Hematopoietic multipotent progenitor cell treated with erythropoietin and hydrocortisone succinate and interleukin-3 and kit ligand, for 6 days (in vitro differentiated cells): ENCODE measurements at regions not wholly inside any gene's neighbourhood (a gene's known extent, or its start where the extent isn't known, plus 50 kb on each side); places are given as distances from the start of the nearest gene placed in this dataset.

Experiments
- DNase-seq: peaks from one replicate; pipeline ENCODE4 v3.0.0-alpha.2; 2015

DNA sequence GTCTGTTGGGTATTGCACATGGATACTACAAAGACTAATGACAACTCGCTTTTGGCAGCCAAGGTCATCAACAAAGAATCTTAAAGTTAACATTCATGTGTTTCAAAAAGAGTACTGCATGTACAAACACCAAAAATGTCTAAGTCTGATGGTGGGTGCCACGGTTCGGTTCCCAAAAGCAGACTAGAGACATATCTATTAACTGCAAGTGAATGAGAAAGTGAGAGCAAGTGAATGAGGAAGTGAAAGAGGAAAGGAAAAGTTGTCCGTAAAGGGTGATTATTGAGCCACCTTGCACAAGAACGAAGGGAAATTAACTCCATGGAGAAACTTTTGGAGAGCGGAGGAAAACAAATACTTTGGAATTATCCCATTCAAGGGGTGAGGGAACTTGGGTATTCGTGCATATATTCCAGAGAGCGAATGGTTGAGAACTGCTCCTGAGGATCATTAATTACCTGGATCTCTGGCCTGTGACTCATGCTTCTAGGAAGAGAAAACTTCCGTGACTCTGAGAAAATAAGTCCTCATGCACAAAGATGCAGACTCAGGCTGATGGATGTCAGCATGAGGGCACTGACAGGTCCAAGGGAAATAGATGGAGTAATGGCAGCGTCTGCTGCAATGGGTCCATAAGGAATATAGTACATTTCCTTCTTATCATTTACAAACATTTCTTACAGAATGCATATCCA, 336.5 kb upstream of the TGFBR2 start:
- DNase-seq, result no peak

DNA sequence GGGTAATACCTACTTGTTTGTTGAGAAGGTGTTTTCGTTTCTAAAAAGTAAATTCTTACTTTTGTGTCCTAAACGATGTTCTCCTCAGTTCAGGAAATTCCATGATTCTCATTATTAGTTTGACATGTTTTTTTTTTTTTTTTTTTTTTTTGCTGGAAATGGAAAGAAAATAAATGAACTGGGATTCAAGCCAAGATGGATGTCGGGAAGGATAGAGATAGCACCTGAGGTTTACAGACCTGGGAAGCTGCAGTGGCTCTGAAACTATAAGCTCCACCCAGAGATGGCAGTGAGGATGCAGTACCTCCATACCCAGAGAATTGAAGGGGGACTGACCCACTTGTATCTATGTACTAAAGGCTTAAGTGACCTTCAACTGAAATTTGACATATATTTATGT, 334.6 kb upstream of the TGFBR2 start:
- no peak for DNase-seq

DNA sequence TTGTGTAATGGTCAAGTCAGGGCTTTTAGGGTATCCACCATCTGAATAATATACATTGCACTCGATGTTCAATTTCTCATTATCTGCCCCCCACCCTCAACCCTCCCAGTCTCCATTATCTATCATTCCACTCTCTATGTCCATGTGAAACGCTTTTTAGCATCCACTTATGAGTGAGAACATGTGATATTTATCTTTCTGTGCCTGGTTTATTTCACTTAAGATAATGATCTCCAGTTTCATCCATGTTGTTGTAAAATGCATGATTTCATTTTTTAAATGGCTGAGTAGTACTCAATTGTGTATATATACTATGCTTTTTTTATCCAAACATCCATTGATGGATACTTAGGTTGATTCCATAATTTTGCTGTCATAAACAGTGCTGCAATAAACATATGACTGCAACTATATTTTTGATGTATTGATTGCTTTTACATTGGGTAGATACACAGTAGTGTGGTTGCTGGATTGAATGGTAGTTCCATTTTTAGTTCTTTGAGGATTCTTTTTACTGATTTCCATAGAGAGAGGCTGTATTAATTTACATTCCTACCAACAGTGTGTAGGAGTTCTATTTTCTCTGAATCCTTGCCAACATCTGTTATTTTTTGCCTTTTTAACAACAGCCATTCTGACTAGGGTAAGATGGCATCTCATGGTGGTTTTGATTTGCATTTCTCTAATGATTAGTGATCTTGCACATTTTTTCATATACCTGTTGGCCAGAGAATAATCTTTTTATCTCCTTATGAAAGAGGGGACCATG, 332.9 kb upstream of the TGFBR2 start:
- DNase-seq, result no peak

DNA sequence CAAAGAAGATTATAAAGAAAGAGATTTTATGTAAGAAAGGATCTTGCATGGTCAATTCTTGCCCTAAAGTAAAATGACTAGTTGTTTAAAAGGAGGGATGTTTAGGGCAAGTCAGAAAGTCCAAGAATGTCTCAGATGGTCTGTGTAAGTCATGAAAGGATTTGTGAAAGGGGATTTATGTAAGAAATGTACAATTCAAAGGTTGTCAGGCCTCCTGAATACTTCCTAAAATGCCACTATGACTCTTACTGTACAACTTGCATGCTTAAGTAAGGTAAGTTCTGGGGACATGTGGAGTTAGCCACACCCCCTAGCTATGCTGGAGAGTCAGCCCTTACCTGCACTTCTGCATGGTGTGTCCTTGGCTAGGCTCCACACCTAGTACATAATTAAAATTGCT, 328.9 kb upstream of the TGFBR2 start:
- no peak for DNase-seq

DNA sequence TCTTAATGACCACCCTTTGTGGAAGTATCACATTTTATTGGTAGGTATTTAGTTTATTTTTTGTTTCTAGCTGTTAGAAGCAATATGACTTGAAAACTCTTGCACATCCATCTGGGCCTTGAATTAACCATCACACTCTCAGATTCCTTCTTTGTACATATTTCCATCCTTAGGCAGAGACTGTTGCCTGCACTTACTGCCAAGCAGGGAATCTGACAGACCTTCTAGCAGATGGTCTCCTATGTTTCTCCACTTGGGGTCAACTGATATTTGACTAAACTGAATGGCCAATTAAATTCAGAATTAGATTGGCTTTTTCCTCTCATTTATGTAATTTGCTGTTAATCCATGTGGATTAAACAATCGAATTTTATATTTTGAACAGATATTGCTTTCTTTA, 324.9 kb upstream of the TGFBR2 start:
- DNase-seq, result no peak

DNA sequence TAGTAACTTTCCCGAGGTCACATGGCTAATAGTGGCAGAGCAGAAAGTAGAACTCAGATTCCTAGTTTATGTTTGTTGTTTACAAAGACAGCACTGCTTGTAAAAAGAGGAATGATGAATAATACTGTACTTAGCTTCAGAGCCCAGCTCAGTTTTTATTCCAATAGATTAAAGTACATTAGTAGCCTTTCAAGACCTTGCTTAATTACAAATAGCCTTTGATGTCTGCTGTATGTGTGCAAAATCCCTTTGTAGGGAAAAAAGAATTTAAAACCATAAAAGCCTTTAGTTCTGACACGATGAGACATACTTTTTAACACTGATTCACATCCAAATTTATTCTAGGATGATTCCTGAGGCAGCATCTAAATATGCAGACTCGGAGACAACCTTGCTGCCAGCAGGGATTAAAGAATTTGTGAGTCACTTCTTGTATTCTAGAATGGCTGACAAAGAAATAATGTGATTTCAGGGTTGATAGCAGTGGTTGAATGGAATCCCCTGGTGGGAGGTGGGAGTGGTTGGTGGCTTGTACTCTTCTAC, 324.2 kb upstream of the TGFBR2 start:
- no peak for DNase-seq

DNA sequence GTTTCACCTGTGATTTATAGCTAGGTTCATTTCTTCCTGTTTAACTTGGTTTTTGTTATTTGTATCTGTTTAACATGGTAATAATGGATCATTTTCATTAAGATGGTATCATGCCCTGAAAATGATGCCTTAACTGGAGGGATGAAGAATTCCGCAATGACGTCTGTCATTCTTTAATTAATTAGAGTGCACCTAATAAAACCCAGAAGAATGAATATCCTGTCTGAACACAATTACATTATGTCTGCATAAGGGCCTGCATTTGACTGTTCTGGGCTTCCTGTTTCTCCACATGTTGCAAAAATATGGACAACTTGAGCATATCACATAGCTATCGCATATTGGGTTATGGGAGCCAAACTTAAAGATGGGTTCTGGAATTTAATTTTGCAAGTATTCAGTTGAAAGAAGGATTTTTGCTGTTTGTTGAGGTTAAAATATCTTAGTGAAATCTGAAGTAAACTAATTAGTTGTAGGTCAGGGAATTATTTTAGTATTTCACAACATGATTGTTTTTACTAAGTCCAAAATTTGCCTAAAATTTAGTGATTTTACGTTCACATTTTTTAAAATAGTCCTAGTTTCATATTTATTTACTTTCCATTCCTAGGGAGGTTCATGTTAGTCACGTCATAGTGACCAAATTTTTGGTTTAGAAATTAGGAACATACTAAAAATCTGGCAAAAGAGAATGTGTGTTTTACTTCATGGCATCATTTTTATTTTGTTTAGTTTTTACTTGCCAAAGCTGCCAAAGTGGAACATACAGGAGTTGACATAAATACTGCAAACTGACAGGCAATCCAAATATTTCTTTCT, 321.0 kb upstream of the TGFBR2 start:
- no peak for DNase-seq

DNA sequence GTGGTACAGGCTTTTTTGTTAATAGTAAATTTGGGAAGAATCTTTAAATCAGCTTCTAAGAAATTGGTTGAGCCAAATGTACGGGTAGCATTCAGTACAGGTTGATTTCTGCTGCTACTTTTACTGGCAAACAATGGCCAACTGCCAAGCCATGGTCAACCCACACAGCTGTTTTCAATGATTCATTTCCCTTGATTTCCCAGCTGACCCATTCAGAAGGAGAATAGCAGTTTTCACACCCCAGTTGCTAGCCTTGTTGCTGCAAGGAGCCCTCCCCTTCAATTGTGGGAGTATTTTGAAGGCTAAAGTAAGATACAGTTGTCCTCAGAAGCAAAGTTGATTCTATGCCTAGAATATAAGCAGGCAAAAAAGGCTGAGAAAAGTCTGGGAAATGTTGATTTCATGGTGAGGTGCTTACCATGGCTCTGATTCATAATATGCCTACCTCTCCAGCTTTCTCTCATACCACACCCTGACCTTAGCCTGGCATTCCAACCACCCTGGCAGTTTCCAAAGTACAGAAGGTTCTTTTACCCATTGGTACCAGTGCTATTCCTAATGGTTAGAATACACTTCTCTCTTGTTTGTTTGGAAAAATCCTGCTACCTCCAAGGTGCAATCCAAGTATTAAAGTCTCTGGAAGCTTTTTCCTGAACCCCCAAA, 320.3 kb upstream of the TGFBR2 start:
- DNase-seq, result no peak

DNA sequence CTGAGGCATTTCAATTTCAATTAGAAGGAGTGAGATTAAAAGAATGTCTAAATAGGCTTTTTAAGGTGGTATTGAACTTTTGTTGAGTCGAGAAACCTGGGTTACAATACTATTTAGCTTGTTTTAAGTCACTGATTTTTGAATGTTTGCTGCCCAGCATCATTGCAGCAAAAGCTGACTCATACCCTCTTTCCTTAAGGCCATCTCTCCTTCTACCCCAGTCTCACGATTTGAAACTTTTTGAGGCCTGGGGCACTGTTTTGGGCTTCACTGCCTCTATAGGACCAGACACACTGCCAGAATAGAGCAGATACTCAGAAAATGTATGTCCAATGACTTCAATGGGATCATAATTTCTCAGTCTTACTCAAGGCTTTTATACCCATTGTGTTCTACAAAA, 319.6 kb upstream of the TGFBR2 start:
- no peak for DNase-seq

DNA sequence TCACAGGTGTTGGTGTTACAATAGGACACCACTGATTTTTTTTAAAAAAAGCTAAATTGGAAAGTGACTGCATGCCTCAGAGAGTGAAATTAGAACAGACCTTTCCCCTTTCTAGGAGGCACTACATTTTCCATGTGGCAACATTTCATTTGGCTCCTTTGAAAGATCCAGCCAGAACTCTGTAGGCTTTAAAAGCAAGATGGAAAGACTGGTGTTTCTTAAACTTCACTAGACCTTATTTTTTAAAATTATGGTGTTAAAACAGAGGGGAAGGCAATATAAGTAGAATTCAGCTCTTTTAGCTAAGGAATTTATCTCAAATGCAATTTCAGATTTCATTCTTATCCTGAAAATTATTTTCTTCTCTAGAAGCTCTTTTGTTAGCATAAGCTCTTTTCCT, 317.6 kb upstream of the TGFBR2 start:
- no peak for DNase-seq

DNA sequence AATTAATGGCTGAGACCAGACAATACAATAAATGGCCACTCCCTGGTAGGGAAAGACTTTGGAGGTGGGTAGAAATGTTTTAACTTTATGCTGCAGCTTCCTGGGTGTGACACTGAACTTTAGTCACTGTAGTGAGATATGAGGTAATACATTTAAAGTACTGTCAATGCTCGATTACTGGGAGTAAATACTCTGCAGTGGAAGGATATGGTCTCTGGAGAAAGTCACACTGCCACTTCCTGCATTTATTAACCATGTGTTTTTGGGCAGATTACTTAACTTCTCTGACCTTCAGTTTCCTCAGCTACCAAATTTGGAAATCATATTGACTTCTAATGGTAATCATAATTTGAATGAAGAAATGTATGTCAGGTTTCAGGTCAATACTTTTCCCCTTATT, 317.1 kb upstream of the TGFBR2 start:
- peak; percentile 75 for DNase-seq

DNA sequence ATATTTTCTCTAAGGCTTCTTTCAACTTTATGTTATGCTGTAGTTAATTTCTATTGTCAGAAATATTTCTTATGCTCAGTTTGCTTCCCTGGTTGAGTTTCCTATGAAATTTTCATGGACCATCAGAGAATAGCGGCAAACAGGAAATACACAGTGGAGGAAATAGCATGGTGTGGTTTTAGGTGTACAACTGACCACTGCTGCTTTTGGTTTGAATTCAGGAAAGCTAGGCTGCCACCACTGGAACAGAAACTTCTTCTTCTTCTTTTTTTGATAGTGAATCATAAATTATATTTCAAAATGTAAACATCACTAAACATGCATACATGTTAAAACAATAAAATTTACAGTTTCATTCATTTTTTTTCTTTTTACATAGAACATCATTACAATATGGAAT, 316.6 kb upstream of the TGFBR2 start:
- no peak for DNase-seq

DNA sequence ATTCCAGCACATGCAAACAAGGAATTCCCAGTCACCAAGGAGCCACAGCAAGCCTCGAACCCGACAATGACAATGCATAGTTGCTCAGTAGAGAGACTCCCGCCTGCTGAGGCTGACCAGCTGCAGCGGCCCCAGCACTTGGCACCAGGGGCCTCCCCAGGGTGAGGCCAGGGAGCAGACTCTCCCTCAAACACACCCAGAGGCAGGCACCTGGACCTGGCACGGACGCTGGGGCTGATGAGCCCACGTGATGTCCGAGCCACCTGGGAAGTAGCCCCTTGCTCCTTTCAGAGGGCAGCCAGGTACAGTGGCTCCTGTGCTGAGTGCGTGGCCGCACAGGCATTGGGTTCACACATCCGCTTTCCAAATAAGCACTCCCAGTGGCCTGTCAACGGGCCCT, 315.9 kb upstream of the TGFBR2 start:
- DNase-seq, result no peak

DNA sequence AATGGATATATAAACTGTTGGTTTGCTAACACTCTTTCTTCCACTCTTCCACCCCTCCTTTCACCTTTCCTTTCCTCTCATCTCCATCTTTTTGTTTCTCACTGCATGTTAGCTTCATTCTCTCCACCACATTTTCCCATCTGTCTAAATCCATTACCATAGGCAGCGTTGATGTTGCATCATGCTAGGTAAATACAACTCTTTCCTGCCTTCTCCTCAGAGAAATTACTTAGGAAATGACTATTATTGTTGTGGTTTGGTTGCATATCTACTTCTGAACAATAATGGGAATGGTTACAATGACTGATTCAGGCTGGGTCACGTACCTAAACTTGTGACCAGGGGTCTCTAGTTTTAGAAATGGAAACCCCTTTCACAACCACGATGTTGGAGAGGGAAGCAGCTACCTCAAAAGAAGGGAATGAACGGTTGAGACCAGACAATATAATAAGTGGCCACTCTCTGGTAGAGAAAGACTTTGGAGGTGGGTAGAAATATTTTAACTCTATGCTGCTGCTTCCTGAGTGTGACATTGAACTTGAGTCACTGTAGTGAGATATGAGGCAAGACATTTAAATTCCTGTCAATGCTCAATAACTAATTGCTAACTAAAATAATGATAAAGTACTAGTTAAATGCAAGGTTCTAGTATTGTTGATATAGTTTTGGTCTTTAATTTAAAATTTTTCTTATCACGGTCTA, 314.1 kb upstream of the TGFBR2 start:
- no peak for DNase-seq

DNA sequence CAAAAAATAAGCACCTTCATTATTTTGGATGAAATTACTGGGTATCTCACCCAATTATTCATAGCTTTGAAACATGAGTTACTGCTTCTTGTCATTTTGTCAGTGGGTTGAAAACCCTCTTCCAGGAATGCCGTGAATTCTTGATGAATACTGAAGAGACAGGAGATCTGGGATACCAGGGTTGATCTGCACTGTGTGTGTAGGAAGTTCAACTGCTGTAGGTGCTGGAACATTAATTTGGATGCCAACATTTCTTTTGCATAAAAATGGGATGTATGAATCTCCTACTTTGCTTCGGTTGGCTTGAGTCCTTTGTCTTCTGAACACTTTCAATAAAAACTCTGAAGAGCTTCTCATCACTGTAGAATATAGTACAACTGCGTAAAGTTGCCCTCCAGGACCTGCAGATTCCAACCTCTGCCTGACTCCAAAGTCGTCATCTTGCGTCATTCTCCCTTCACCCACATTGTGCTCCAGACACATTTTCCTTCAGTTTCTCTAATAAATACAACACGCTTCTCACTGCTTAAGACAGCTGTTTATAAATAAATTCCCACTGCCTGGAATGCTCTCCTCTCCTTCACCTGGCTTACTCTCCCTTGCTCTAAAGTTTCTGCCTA, 312.7 kb upstream of the TGFBR2 start:
- no peak for DNase-seq

DNA sequence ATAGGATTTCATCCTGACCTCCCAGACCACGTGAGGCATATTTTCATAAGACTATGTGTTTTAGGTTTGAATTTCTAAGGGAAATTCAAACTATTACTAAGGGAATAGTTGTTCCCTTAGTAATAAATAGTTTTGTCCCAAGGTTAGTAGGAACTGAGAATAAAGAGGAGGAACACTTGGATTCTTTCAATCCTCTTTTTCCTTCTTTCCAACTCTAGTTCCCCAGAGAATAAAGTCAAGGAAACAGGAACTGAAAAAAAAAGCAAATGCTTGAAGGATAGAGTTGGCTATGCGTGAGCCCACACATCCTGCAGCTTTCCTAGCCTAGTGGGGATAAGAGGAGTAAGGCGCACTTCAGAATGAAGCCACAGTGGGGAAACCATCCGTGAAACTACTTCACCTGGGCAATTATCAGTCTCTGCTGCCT, 312.1 kb upstream of the TGFBR2 start:
- no peak for DNase-seq

DNA sequence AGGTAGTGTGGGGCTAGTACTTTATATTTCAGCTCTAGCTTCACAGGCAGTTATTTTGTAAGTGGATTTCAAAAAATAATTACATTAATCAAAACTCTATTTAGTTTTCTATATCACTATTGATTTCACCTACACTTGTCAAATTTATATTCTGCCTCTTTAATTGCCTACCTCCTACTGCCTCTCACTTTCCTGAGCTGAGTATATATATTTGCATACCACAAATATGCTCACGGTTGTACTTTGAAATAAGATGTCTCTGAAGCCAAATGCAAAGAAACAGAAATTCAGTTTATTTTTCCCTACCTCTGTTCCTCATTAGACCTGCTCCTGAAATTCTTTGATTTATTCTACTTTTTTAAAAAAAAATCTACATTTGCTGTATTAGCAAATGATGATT, 309.3 kb upstream of the TGFBR2 start:
- no peak for DNase-seq

DNA sequence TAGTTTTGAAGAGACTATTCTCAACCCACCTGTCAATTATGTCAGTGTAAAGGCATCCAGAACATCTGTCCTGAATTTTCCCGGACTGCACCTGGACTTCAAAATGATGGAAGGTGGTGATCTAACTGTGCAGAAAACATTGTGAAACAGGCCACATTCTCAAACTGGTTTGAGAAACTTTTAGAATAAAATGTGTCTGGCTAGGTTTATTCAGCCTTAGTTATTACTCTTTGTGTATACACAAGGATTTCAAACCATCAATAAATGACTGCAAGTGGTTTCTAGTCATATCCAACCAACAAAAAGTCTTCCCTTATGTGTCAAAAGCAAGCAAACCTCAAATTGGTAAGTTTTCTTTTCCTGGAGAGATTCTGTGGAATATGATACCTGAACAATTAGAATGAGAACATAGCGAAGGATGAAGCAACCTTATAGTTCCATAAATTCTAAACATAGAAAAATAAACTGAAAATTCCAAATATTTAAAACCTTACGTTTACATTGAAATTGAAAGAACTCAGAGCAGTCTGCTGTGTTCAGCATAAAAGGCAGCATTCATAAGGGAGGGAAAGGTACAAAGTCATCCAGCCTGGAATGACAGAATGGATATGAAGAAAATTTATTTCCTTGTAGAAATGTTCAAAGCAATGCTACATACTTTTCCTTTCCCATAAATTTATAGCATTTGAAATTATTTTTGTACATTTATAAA, 306.6 kb upstream of the TGFBR2 start:
- DNase-seq, result no peak

DNA sequence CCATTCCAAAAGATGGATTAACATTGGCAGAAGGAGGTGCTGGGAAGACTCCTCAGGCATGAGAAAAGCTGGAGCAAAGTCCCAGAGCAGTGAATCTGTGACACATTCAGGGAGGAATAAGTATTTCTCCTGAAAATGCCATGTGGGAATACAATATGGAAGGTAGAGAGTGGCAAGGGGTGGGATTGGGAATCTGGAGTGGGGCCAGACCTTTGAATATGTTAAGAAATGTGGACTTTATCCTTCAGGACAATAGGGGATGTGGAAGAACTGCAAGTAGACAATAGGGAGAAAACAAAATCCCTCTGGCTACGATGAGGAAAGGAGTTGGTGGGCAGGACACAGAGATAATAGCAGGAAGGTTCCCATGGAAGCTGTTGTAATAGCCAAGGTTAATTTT, 305.6 kb upstream of the TGFBR2 start:
- DNase-seq, result no peak

DNA sequence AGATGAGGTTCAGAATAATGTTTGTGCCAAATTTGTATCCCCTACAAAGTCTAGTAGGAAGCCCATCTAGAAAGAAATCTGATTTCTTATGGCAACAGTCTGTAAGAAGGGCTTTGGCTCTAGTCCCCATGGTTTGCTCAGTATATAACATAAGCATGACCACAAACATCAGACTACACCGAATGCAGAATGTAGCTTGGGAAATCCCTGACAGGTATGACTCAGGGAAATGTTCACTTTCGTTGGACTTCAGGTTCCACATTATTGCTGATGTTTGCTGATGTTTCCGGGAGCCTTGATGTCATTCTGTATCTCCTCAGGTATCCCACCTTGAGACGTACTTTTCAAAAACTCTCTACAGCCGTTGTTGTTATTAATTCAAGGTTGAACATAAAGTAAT, 304.4 kb upstream of the TGFBR2 start:
- no peak for DNase-seq

DNA sequence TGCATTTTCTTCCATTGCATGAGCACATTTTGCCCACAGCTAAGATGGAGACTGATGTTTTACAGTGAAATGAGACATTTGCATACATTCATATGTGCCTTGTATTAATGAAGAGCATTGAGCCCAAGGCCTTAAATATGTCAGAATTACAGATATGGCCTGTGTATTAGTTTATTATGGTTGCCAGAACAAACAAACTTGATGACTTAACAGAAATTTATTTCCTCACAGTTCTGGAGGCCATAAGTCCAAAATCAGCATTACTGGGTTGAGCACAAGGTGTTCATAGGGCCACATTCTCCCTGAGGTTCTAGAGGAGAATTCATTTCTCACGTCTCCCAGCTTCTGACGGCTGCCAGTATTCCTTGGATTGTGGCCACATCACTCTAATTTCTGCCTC, 302.6 kb upstream of the TGFBR2 start:
- no peak for DNase-seq
